GM18867 (cell line): ENCODE measurements at regions not wholly inside any gene's neighbourhood (a gene's known extent, or its start where the extent isn't known, plus 50 kb on each side); places are given as distances from the start of the nearest gene placed in this dataset.

ENCODE experiments used
- ATAC-seq: cut with Tn5 transposase; IDR thresholded peaks from one replicate; pipeline ENCODE4 v1.9.1; 2021; ENCODE audit warnings: mild to moderate bottlenecking, moderate library complexity; ENCODE audit not compliant: unreplicated experiment

GRCh38 chr14:81946375-81946774 lies 412.7 kb upstream of the SEL1L start:
- ATAC-seq, result no peak

GRCh38 chr14:81946834-81947798 lies 413.5 kb upstream of the SEL1L start:
- no peak for ATAC-seq

GRCh38 chr14:81952917-81953316 lies 419.3 kb upstream of the SEL1L start:
- ATAC-seq, result no peak

GRCh38 chr14:81953419-81953818 lies 419.8 kb upstream of the SEL1L start:
- ATAC-seq, result no peak

- ATAC-seq, result no peak
These were observed 421.5 kb upstream of the SEL1L start for GRCh38 chr14:81955123-81955522.

- ATAC-seq, result no peak
These were observed 427.1 kb upstream of the SEL1L start for GRCh38 chr14:81960781-81961180.

GRCh38 chr14:81963846-81964245 lies 430.2 kb upstream of the SEL1L start:
- ATAC-seq, result no peak

- ATAC-seq, result no peak
These were observed 436.7 kb upstream of the SEL1L start for GRCh38 chr14:81970307-81970706.

- ATAC-seq, result no peak
These were observed 438.3 kb upstream of the SEL1L start for GRCh38 chr14:81971911-81972310.

GRCh38 chr14:81972601-81973000 lies 438.9 kb upstream of the SEL1L start:
- no peak for ATAC-seq

- no peak for ATAC-seq
These were observed 440.9 kb upstream of the SEL1L start for GRCh38 chr14:81974543-81974942.

GRCh38 chr14:81980601-81981306 lies 447.1 kb upstream of the SEL1L start:
- ATAC-seq, result no peak

- no peak for ATAC-seq
These were observed 447.6 kb upstream of the SEL1L start for GRCh38 chr14:81981307-81981675.

- no peak for ATAC-seq
These were observed 448.4 kb upstream of the SEL1L start for GRCh38 chr14:81982046-81982445.

- no peak for ATAC-seq
These were observed 452.4 kb upstream of the SEL1L start for GRCh38 chr14:81986005-81986404.

GRCh38 chr14:81989211-81989610 lies 455.6 kb upstream of the SEL1L start:
- ATAC-seq, result no peak

- ATAC-seq, result peak; percentile 72
These were observed 456.7 kb upstream of the SEL1L start for GRCh38 chr14:81990312-81990761.

GRCh38 chr14:81991998-81992397 lies 458.3 kb upstream of the SEL1L start:
- peak; percentile 52 for ATAC-seq

GRCh38 chr14:81993432-81993831 lies 459.8 kb upstream of the SEL1L start:
- no peak for ATAC-seq

GRCh38 chr14:82003426-82003825 lies 469.8 kb upstream of the SEL1L start:
- no peak for ATAC-seq

- ATAC-seq, result no peak
These were observed 475.4 kb upstream of the SEL1L start for GRCh38 chr14:82009076-82009475.

- ATAC-seq, result no peak
These were observed 476.3 kb upstream of the SEL1L start for GRCh38 chr14:82009993-82010392.
